H1 (cell line): ENCODE measurements at regions not wholly inside any gene's neighbourhood (a gene's known extent, or its start where the extent isn't known, plus 50 kb on each side); places are given as distances from the start of the nearest gene placed in this dataset.

ENCODE experiments used
- CTCF ChIA-PET: fragments of 300-600 bp; sonication (Branson Sonifier 250); formaldehyde crosslinking; loops from one replicate; lab custom pipeline; 2021; ENCODE audit not compliant: partially characterized antibody; lab: Charles Lee
- POLR2A ChIA-PET: fragments of 300-600 bp; sonication (Branson Sonifier 250); formaldehyde crosslinking; loops from one replicate; lab custom pipeline; 2021; ENCODE audit warnings: inconsistent platforms; ENCODE audit not compliant: partially characterized antibody; lab: Charles Lee
- DNase-seq, 2 experiments: peaks; one replicate each; pipeline versions ENCODE4 v3.0.0 to v3.0.0-alpha.2; 2010 to 2022; ENCODE audit warnings: low spot score in 2 of 2, low read depth in 1 of 2, mixed read lengths in 1 of 2
- FAIRE-seq: peaks from 2 replicates; lab custom pipeline; 2011; peaks lifted over from hg19 to GRCh38; lab: Jason Lieb, UNC
- H2AFZ ChIP-seq: 2 replicates; pipeline ENCODE4 v1.8.1; 2012; ENCODE audit warnings: low read length, inconsistent platforms
- H2AK5ac ChIP-seq: 2 replicates; pipeline ENCODE4 v1.6.1; 2013; ENCODE audit warnings: low read depth, low read length
- H2BK120ac ChIP-seq: replicated peaks from 2 replicates; pipeline ENCODE3; 2013; ENCODE audit warnings: low read depth, low read length, inconsistent platforms
- H2BK12ac ChIP-seq: 2 replicates; pipeline ENCODE4 v1.6.1; 2013; ENCODE audit warnings: low read depth, low read length
- H2BK15ac ChIP-seq: 2 replicates; pipeline ENCODE4 v1.6.1; 2013; ENCODE audit warnings: low read length
- H2BK20ac ChIP-seq: 2 replicates; pipeline ENCODE4 v1.6.1; 2013; ENCODE audit warnings: low read length
- H2BK5ac ChIP-seq: 2 replicates; pipeline ENCODE4 v1.6.1; 2013; ENCODE audit warnings: low read depth, low read length
- H3K14ac ChIP-seq: 2 replicates; pipeline ENCODE4 v1.6.1; 2013; ENCODE audit warnings: inconsistent platforms; ENCODE audit not compliant: insufficient read length
- H3K18ac ChIP-seq: 2 replicates; pipeline ENCODE4 v1.6.1; 2013; ENCODE audit warnings: low read length; ENCODE audit errors: extremely low read depth
- H3K23ac ChIP-seq: 2 replicates; pipeline ENCODE4 v1.6.1; 2013; ENCODE audit warnings: inconsistent platforms; ENCODE audit not compliant: insufficient read length
- H3K23me2 ChIP-seq: 2 replicates; pipeline ENCODE4 v1.6.1; 2013; ENCODE audit warnings: low read depth, low read length
- H3K27ac ChIP-seq: 2 replicates; pipeline ENCODE4 v1.6.1; 2011; ENCODE audit warnings: low read depth, low read length, inconsistent platforms
- H3K27me3 ChIP-seq, 4 experiments: replicated peaks in 1 of 4; 1 replicate in 1 of 4; 2 replicates in 3 of 4; pipeline versions ENCODE4 v1.6.1 to v1.8.1; 2011 to 2013; ENCODE audit warnings: low read length in 3 of 4, mild to moderate bottlenecking in 3 of 4, inconsistent platforms in 2 of 4, mixed read lengths in 2 of 4, moderate library complexity in 1 of 4; ENCODE audit not compliant: control insufficient read depth in 3 of 4, insufficient read depth in 3 of 4; ENCODE audit errors: extremely low read depth in 1 of 4
- H3K36me3 ChIP-seq, 4 experiments: 2 replicates each; pipeline versions ENCODE4 v1.6.1 to v1.8.1; 2011 to 2013; ENCODE audit warnings: mild to moderate bottlenecking in 4 of 4, low read length in 3 of 4, moderate library complexity in 2 of 4, control low read depth in 1 of 4, inconsistent platforms in 1 of 4; ENCODE audit not compliant: insufficient read depth in 4 of 4, control insufficient read depth in 2 of 4
- H3K4ac ChIP-seq: replicated peaks from 2 replicates; pipeline ENCODE3; 2013; ENCODE audit warnings: low read length, low read depth, mixed read lengths, inconsistent platforms; ENCODE audit not compliant: insufficient read length
- H3K4me1 ChIP-seq, 4 experiments: replicated peaks in 1 of 4; 1 replicate in 1 of 4; 2 replicates in 3 of 4; pipeline versions ENCODE4 v1.6.1 to v1.8.1; 2011 to 2013; ENCODE audit warnings: low read length in 3 of 4, inconsistent platforms in 2 of 4, mixed read lengths in 1 of 4; ENCODE audit not compliant: insufficient read depth in 4 of 4, control insufficient read depth in 3 of 4
- H3K4me2 ChIP-seq, 2 experiments: 2 replicates each; pipeline versions ENCODE4 v1.6.1 to v1.8.1; 2011 to 2013; ENCODE audit warnings: low read depth in 2 of 2, low read length in 2 of 2, control low read depth in 1 of 2, inconsistent platforms in 1 of 2, mild to moderate bottlenecking in 1 of 2; ENCODE audit not compliant: insufficient read depth in 1 of 2
- H3K4me3 ChIP-seq, 4 experiments: fragments of 200-600, 300-600 bp in 1 of 4; sonication (generic), shearing (Covaris generic), sonication (Bioruptor Twin) in 1 of 4; 2 replicates each; pipeline versions ENCODE4 v1.5.1 to v1.8.1; 2011 to 2016; ENCODE audit warnings: low read length in 4 of 4, low read depth in 3 of 4, control low read depth in 2 of 4, inconsistent platforms in 2 of 4, mild to moderate bottlenecking in 2 of 4, mixed read lengths in 1 of 4, moderate library complexity in 1 of 4; ENCODE audit not compliant: insufficient read depth in 2 of 4; ENCODE audit errors: extremely low read depth in 1 of 4
- H3K56ac ChIP-seq: replicated peaks from 2 replicates; pipeline ENCODE3; 2013; ENCODE audit warnings: low read depth, mild to moderate bottlenecking, mixed read lengths, low read length, inconsistent platforms; ENCODE audit not compliant: insufficient read length
- H3K79me1 ChIP-seq: 2 replicates; pipeline ENCODE4 v1.6.1; 2013; ENCODE audit warnings: low read depth, low read length, control low read depth
- H3K79me2 ChIP-seq, 2 experiments: 2 replicates each; pipeline versions ENCODE4 v1.6.1 to v1.8.1; 2012 to 2013; ENCODE audit warnings: low read length in 2 of 2, mild to moderate bottlenecking in 2 of 2, inconsistent platforms in 1 of 2; ENCODE audit not compliant: insufficient read depth in 2 of 2, control insufficient read depth in 1 of 2
- H3K9ac ChIP-seq, 4 experiments: replicated peaks in 1 of 4; 1 replicate in 1 of 4; 2 replicates in 3 of 4; pipeline versions ENCODE4 v1.6.1 to v1.8.1; 2011 to 2013; ENCODE audit warnings: low read depth in 3 of 4, low read length in 3 of 4, control low read depth in 2 of 4, mild to moderate bottlenecking in 2 of 4, moderate library complexity in 2 of 4, inconsistent platforms in 1 of 4; ENCODE audit errors: extremely low read depth in 1 of 4
- H3K9me3 ChIP-seq, 2 experiments: 2 replicates each; pipeline versions ENCODE4 v1.6.1 to v1.8.1; 2012 to 2013; ENCODE audit warnings: mild to moderate bottlenecking in 2 of 2, moderate library complexity in 2 of 2, control low read depth in 1 of 2, inconsistent platforms in 1 of 2, low read depth in 1 of 2, low read length in 1 of 2, mixed read lengths in 1 of 2; ENCODE audit not compliant: insufficient read depth in 2 of 2
- H4K20me1 ChIP-seq, 2 experiments: replicated peaks in 1 of 2; 2 replicates each; pipeline versions ENCODE3 to v1.8.1; 2011 to 2013; ENCODE audit warnings: inconsistent platforms in 2 of 2, low read length in 2 of 2, mild to moderate bottlenecking in 1 of 2; ENCODE audit not compliant: insufficient read depth in 2 of 2, control insufficient read depth in 1 of 2
- H4K5ac ChIP-seq: 2 replicates; pipeline ENCODE4 v1.6.1; 2013; ENCODE audit warnings: low read length, low read depth, mixed read lengths, inconsistent platforms; ENCODE audit not compliant: insufficient read length
- H4K8ac ChIP-seq: 2 replicates; pipeline ENCODE4 v1.8.0; 2013; ENCODE audit warnings: mild to moderate bottlenecking, moderate library complexity, low read length, inconsistent platforms; ENCODE audit not compliant: insufficient read depth; ENCODE audit errors: extremely low read depth
- H4K91ac ChIP-seq: replicated peaks from 2 replicates; pipeline ENCODE3; 2013; ENCODE audit warnings: low read length, mixed read lengths, inconsistent platforms; ENCODE audit not compliant: insufficient read length
- ASH2L ChIP-seq: fragments of 200-600, 300-600 bp; sonication (generic); IDR thresholded peaks from one replicate; pipeline ENCODE4 v1.7.1; 2017; ENCODE audit warnings: low read length
- CEBPB ChIP-seq: IDR thresholded peaks from 2 replicates; pipeline ENCODE4 v1.6.1; 2012; ENCODE audit warnings: low read depth, low read length
- EZH2 ChIP-seq: fragments of 200-600 bp; sonication (generic); IDR thresholded peaks from 2 replicates; pipeline ENCODE4 v1.7.1; 2012; ENCODE audit warnings: low read depth, mild to moderate bottlenecking, moderate library complexity, low read length, inconsistent platforms; ENCODE audit not compliant: severe bottlenecking
- GABPA ChIP-seq: IDR thresholded peaks from 2 replicates; pipeline ENCODE4 v1.6.1; 2011; ENCODE audit warnings: mild to moderate bottlenecking, low read length, moderate library complexity, borderline replicate concordance; ENCODE audit not compliant: insufficient read depth
- KDM4A ChIP-seq: IDR thresholded peaks from one replicate; pipeline ENCODE4 v1.7.1; 2012; ENCODE audit warnings: low read depth, mild to moderate bottlenecking, moderate library complexity, low read length, inconsistent platforms; ENCODE audit not compliant: severe bottlenecking
- POLR2A ChIP-seq, 2 experiments: IDR thresholded peaks; 1 replicate in 1 of 2; 2 replicates in 1 of 2; pipeline ENCODE4 v1.6.1; 2011; ENCODE audit warnings: low read depth in 2 of 2, low read length in 2 of 2, mild to moderate bottlenecking in 2 of 2; ENCODE audit errors: control extremely low read depth in 1 of 2
- RFX5 ChIP-seq: IDR thresholded peaks from 2 replicates; pipeline ENCODE4 v1.6.1; 2011; ENCODE audit warnings: low read depth, low read length, improper control_type of control experiment, borderline replicate concordance
- SIN3A ChIP-seq, 2 experiments: IDR thresholded peaks in 1 of 2; conservative IDR thresholded peaks in 1 of 2; 2 replicates each; pipeline ENCODE4 v1.6.1; 2011 to 2012; ENCODE audit warnings: low read length in 2 of 2, improper control_type of control experiment in 1 of 2, low read depth in 1 of 2, mild to moderate bottlenecking in 1 of 2
- SIRT6 ChIP-seq: IDR thresholded peaks from one replicate; pipeline ENCODE4 v1.7.1; 2012; ENCODE audit warnings: low read length, inconsistent platforms
- SP2 ChIP-seq: IDR thresholded peaks from 2 replicates; pipeline ENCODE4 v1.6.1; 2012; ENCODE audit warnings: mild to moderate bottlenecking, low read length, inconsistent platforms
- SUZ12 ChIP-seq: fragments of 200-600 bp; sonication (generic); IDR thresholded peaks from 2 replicates; pipeline ENCODE4 v1.6.1; 2012; ENCODE audit warnings: mild to moderate bottlenecking, inconsistent platforms, low read length, moderate library complexity, mixed read lengths
- TAF7 ChIP-seq: optimal IDR thresholded peaks from 2 replicates; pipeline ENCODE3; 2011; ENCODE audit warnings: low read depth, mild to moderate bottlenecking, inconsistent platforms, low read length, moderate library complexity, borderline replicate concordance
- TBP ChIP-seq: IDR thresholded peaks from 2 replicates; pipeline ENCODE4 v1.6.1; 2011; ENCODE audit warnings: low read depth, low read length, improper control_type of control experiment
- TEAD4 ChIP-seq: IDR thresholded peaks from 2 replicates; pipeline ENCODE4 v1.6.1; 2012; ENCODE audit warnings: low read depth, low read length, inconsistent platforms, mixed read lengths
- ZNF274 ChIP-seq: IDR thresholded peaks from 2 replicates; pipeline ENCODE4 v1.7.0; 2012; ENCODE audit warnings: low read length, borderline replicate concordance; ENCODE audit errors: extremely low read depth
- WGBS, 2 experiments: shearing (Covaris generic) in 1 of 2; methylation state at CpG; one replicate each; pipeline versions ENCODE4 v1.1.6 to v1.1.7; 2013 to 2015; ENCODE audit warnings: low lambda C conversion rate in 2 of 2, mixed read lengths in 2 of 2, inconsistent platforms in 1 of 2, low coverage in 1 of 2, missing lambda C conversion rate in 1 of 2; ENCODE audit not compliant: insufficient replicate concordance in 2 of 2, insufficient coverage in 1 of 2, insufficient read length in 1 of 2; ENCODE audit errors: extremely low coverage in 1 of 2, missing lambda C conversion rate in 1 of 2; 5-methylcytosine and 5-hydroxymethylcytosine counted together
- TF ChIP-seq, protein P1 (sequence below): IDR thresholded peaks from 2 replicates; pipeline ENCODE4 v1.6.1; 2012; ENCODE audit warnings: inconsistent platforms

DNA sequence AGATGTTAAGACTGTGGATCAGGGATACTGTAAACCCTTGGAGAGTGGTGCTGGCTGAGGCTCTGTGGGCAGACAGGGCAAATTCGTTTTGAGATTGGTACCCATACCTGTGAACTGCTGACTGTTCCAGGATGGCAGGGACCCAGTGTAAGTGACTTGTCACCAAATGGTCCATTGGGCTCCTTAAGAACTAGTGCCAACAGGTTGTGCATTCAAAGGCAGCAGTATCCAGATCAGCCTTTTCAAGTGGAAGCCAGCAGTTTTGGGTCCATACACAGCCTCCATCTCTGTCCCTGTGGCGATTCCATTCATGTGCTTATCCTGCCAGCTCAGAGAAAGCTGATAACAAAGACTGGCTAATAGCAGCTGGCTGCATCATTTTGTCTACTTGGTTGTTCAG, 84.0 kb upstream of the SCOC start:
- no peak for FAIRE-seq
- POLR2A ChIA-PET, result no interaction called here

More for the DNA sequence above, 84.0 kb upstream of the SCOC start:
- no peak overlapping the region for H4K91ac ChIP-seq
- no peak overlapping the region for H4K5ac ChIP-seq
- peaks cover 11% of the 10 kb centered on the region for H3K23me2 ChIP-seq
- H3K23ac ChIP-seq, result no peak overlapping the region
- H3K27me3 ChIP-seq, result no peaks in the 10 kb centered on the region
- H4K8ac ChIP-seq, result no peak overlapping the region
- no peak overlapping the region for H2BK12ac ChIP-seq
- peaks cover 0 to 12% of the 10 kb centered on the region in 2 experiments; a peak in 2 of 4 replicates for H3K9me3 ChIP-seq
- no peak overlapping the region for H2BK120ac ChIP-seq
- no peak overlapping the region for H2BK15ac ChIP-seq
- no peak overlapping the region for H2AK5ac ChIP-seq
- H3K56ac ChIP-seq, result no peak overlapping the region
- H3K79me1 ChIP-seq, result no peaks in the 10 kb centered on the region
- H3K79me2 ChIP-seq, result no peaks in the 10 kb centered on the region
- no peak overlapping the region for H2AFZ ChIP-seq
- WGBS, 2 experiments, result 75% methylated on average over 2 of the region's 2 CpGs; no CpG with 5 or more reads in 1 of the 2 experiments
- no peak overlapping the region for H3K9ac ChIP-seq
- H3K4me3 ChIP-seq, result no peak overlapping the region
- no peaks in the 10 kb centered on the region for H3K36me3 ChIP-seq
- no peak overlapping the region for H3K27ac ChIP-seq
- H3K4me1 ChIP-seq, result no peaks in the 10 kb centered on the region
- no peak overlapping the region for H3K18ac ChIP-seq
- CTCF ChIA-PET, result interaction anchor here (1.1 kb wide), 1 partner anchor 64 kb away, joined by 3 read pairs; no protein-coding TSS in a partner anchor
- no peak overlapping the region for H3K4ac ChIP-seq
- peaks cover 0 to 10% of the 10 kb centered on the region in 2 experiments for H4K20me1 ChIP-seq
- no peak for DNase-seq
- no peak overlapping the region for H2BK20ac ChIP-seq
- no peak overlapping the region for H3K4me2 ChIP-seq
- no peak for TF ChIP-seq TBP
- TF ChIP-seq ZNF274, result no peak
- no peak for TF ChIP-seq SUZ12
- no peak for TF ChIP-seq SIRT6
- TF ChIP-seq EZH2, result no peak
- TF ChIP-seq ASH2L, result no peak
- TF ChIP-seq TAF7, result no peak
- no peak for TF ChIP-seq KDM4A
- no peak for TF ChIP-seq SP2
- TF ChIP-seq GABPA, result no peak
- no peak for TF ChIP-seq RFX5
- no peak for TF ChIP-seq CEBPB
- TF ChIP-seq SIN3A (conservative IDR thresholded peaks at IDR 0.05 in 1 of 2, IDR thresholded peaks at IDR 0.05 in 1 of 2; ENCODE audit: low read depth in 1 of 2, low read length in 2 of 2), result no peak
- TF ChIP-seq, protein P1, sequence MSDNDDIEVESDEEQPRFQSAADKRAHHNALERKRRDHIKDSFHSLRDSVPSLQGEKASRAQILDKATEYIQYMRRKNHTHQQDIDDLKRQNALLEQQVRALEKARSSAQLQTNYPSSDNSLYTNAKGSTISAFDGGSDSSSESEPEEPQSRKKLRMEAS, result no peak
- TF ChIP-seq TEAD4, result no peak
- no peak for TF ChIP-seq POLR2A (IDR thresholded peaks at IDR 0.05; ENCODE audit: control extremely low read depth in 1 of 2, low read depth in 2 of 2, low read length in 2 of 2)
- H3K14ac ChIP-seq, result no peak overlapping the region
- no peak overlapping the region for H2BK5ac ChIP-seq
